GM04504 (cell line): ENCODE measurements at regions not wholly inside any gene's neighbourhood (a gene's known extent, or its start where the extent isn't known, plus 50 kb on each side); places are given as distances from the start of the nearest gene placed in this dataset.
A peak's percentile ranks its signal among the peaks of the same experiment; 100 is the strongest.

ENCODE experiments used
- DNase-seq: peaks from one replicate; pipeline ENCODE4 v3.0.0-alpha.2; 2012; ENCODE audit warnings: low read depth

- DNase-seq, result no peak
These were observed 74.5 kb upstream of the CAMK1G start for GRCh38 chr1:209509039-209509438.

GRCh38 chr1:209510063-209510462 is 73.5 kb upstream of the CAMK1G start:
- no peak for DNase-seq

GRCh38 chr1:209511169-209511568 is 72.3 kb upstream of the CAMK1G start:
- DNase-seq, result no peak

- no peak for DNase-seq
These were observed 70.7 kb upstream of the CAMK1G start for GRCh38 chr1:209512821-209513220.

- no peak for DNase-seq
These were observed 70.3 kb upstream of the CAMK1G start for GRCh38 chr1:209513226-209513625.

GRCh38 chr1:209516771-209517680 is 66.5 kb upstream of the CAMK1G start:
- DNase-seq, result no peak

- DNase-seq, result no peak
These were observed 65.8 kb upstream of the CAMK1G start for GRCh38 chr1:209517681-209518050.

- no peak for DNase-seq
These were observed 63.7 kb upstream of the CAMK1G start for GRCh38 chr1:209519786-209520185.

GRCh38 chr1:209522826-209523225 is 60.7 kb upstream of the CAMK1G start:
- DNase-seq, result no peak

GRCh38 chr1:209526137-209526536 is 57.4 kb upstream of the CAMK1G start:
- DNase-seq, result no peak

- peak; percentile 25 for DNase-seq
These were observed 56.1 kb upstream of the CAMK1G start for GRCh38 chr1:209527372-209527771.

- DNase-seq, result no peak
These were observed 55.4 kb upstream of the CAMK1G start for GRCh38 chr1:209527993-209528717.

- no peak for DNase-seq
These were observed 54.3 kb upstream of the CAMK1G start for GRCh38 chr1:209529233-209529632.

GRCh38 chr1:209531006-209531405 is 52.5 kb upstream of the CAMK1G start:
- DNase-seq, result no peak

- DNase-seq, result no peak
These were observed 52.0 kb upstream of the CAMK1G start for GRCh38 chr1:209531549-209531948.
